GM12878 (cell line): ENCODE measurements at regions not wholly inside any gene's neighbourhood (a gene's known extent, or its start where the extent isn't known, plus 50 kb on each side); places are given as distances from the start of the nearest gene placed in this dataset.

ENCODE experiments used
- ATAC-seq: fragments of 200-7000 bp; cut with Tn5 transposase; 3 replicates; pipeline ENCODE4 v1.9.1; 2020; ENCODE audit warnings: mild to moderate bottlenecking, moderate library complexity
- BruUV-seq: library from RNA; stranded (reverse); fragments of 400-500 nt; replicated peaks from 2 replicates; lab custom pipeline; 2021; lab: Mats Ljungman, UMichigan
- CTCF ChIA-PET: fragments of 300-600 bp; sonication (Branson Sonifier 250); formaldehyde crosslinking; extraction: SDS; loops from one replicate; lab custom pipeline; 2021; ENCODE audit warnings: inconsistent platforms; lab: Yijun Ruan, JAX
- POLR2A ChIA-PET: fragments of 350-600 bp; formaldehyde crosslinking; extraction: SDS; loops from one replicate; lab custom pipeline; 2021; ENCODE audit warnings: inconsistent platforms; lab: Charles Lee
- RAD21 ChIA-PET: fragments of 300-600 bp; sonication (Branson Sonifier 250); formaldehyde crosslinking; loops from one replicate; lab custom pipeline; 2023; ENCODE audit warnings: antibody characterized with exemption; ENCODE audit not compliant: unreplicated experiment; lab: Charles Lee
- SMC1A ChIA-PET: fragments of 300-600 bp; sonication (Branson Sonifier 250); formaldehyde crosslinking; loops from one replicate; lab custom pipeline; 2023; ENCODE audit not compliant: unreplicated experiment, uncharacterized antibody; lab: Charles Lee
- DNase-seq: peaks from one replicate; pipeline ENCODE4 v3.0.0-alpha.2; 2011; ENCODE audit warnings: low read depth, low spot score
- FAIRE-seq: peaks from 3 replicates; lab custom pipeline; 2011; peaks lifted over from hg19 to GRCh38; lab: Jason Lieb, UNC
- H2AFZ ChIP-seq: 2 replicates; pipeline ENCODE4 v1.6.0; 2011; ENCODE audit warnings: low read depth, low read length, control low read depth; ENCODE audit not compliant: control insufficient read depth
- H3K27ac ChIP-seq: 2 replicates; pipeline ENCODE4 v1.5.1; 2011; ENCODE audit warnings: control low read depth; ENCODE audit not compliant: control insufficient read depth, insufficient read depth
- H3K27me3 ChIP-seq, 2 experiments: replicated peaks in 1 of 2; 2 replicates each; pipeline versions ENCODE4 v1.6.0 to v1.6.1; 2011; ENCODE audit warnings: low read length in 1 of 2; ENCODE audit not compliant: control insufficient read depth in 2 of 2, insufficient read depth in 2 of 2
- H3K36me3 ChIP-seq, 2 experiments: 2 replicates each; pipeline ENCODE4 v1.5.1; 2011; ENCODE audit warnings: low read length in 1 of 2; ENCODE audit not compliant: control insufficient read depth in 2 of 2, insufficient read depth in 2 of 2
- H3K4me1 ChIP-seq: 2 replicates; pipeline ENCODE4 v1.6.1; 2011; ENCODE audit warnings: mild to moderate bottlenecking, low read length, moderate library complexity, mixed read lengths; ENCODE audit not compliant: control insufficient read depth, insufficient read depth
- H3K4me2 ChIP-seq: 2 replicates; pipeline ENCODE4 v1.6.0; 2011; ENCODE audit warnings: control low read depth; ENCODE audit not compliant: control insufficient read depth, insufficient read depth
- H3K4me3 ChIP-seq: fragments of 200-600 bp; sonication (generic); 2 replicates; pipeline ENCODE4 v1.5.1; 2016
- H3K79me2 ChIP-seq: 2 replicates; pipeline ENCODE4 v1.6.0; 2011; ENCODE audit warnings: low read length; ENCODE audit not compliant: control insufficient read depth, insufficient read depth
- H3K9ac ChIP-seq: 2 replicates; pipeline ENCODE4 v1.8.0; 2011; ENCODE audit warnings: low read length, control low read depth, mixed read lengths; ENCODE audit not compliant: control insufficient read depth, insufficient read depth
- H3K9me3 ChIP-seq: replicated peaks from 3 replicates; pipeline ENCODE4 v1.5.1; 2011; ENCODE audit warnings: mild to moderate bottlenecking, low read length; ENCODE audit not compliant: control insufficient read depth, insufficient read depth
- H4K20me1 ChIP-seq: 2 replicates; pipeline ENCODE4 v1.6.0; 2011; ENCODE audit not compliant: control insufficient read depth, insufficient read depth
- ATF7 ChIP-seq: fragments of 450-650 bp; IDR thresholded peaks from 2 replicates; pipeline ENCODE4 v1.6.1; 2016; ENCODE audit warnings: low read depth, mild to moderate bottlenecking
- BRCA1 ChIP-seq: IDR thresholded peaks from 2 replicates; pipeline ENCODE4 v1.6.1; 2011; ENCODE audit warnings: low read depth, low read length, improper control_type of control experiment
- CBX3 ChIP-seq: fragments of 200-600 bp; sonication (generic); IDR thresholded peaks from 2 replicates; pipeline ENCODE4 v1.6.1; 2016; ENCODE audit warnings: low read depth, borderline replicate concordance
- CBX5 ChIP-seq: sonication (generic); IDR thresholded peaks from 2 replicates; pipeline ENCODE4 v1.6.1; 2016; ENCODE audit warnings: low read depth, moderate library complexity, mild to moderate bottlenecking, inconsistent platforms
- CEBPB ChIP-seq, 2 experiments: fragments of 150-350 bp in 1 of 2; IDR thresholded peaks; 2 replicates each; pipeline ENCODE4 v1.6.1; 2012 to 2014; ENCODE audit warnings: low read depth in 2 of 2, low read length in 2 of 2, borderline replicate concordance in 1 of 2, inconsistent platforms in 1 of 2
- ELK1 ChIP-seq: IDR thresholded peaks from 2 replicates; pipeline ENCODE4 v1.6.1; 2012; ENCODE audit warnings: low read depth, low read length, improper control_type of control experiment
- FOS ChIP-seq: IDR thresholded peaks from 3 replicates; pipeline ENCODE4 v1.6.1; 2011; ENCODE audit warnings: borderline replicate concordance; ENCODE audit not compliant: insufficient read length; ENCODE audit errors: extremely low read depth
- IRF5 ChIP-seq: fragments of 450-650 bp; IDR thresholded peaks from 2 replicates; pipeline ENCODE4 v1.6.1; 2017; ENCODE audit warnings: borderline replicate concordance
- MLLT1 ChIP-seq: fragments of 450-650 bp; IDR thresholded peaks from 2 replicates; pipeline ENCODE4 v1.6.1; 2016; ENCODE audit warnings: mild to moderate bottlenecking
- NFIC ChIP-seq: IDR thresholded peaks from 2 replicates; pipeline ENCODE4 v1.6.1; 2012; ENCODE audit warnings: low read depth, mild to moderate bottlenecking, inconsistent platforms, low read length, moderate library complexity
- NR2C1 ChIP-seq: fragments of 450-650 bp; IDR thresholded peaks from 2 replicates; pipeline ENCODE4 v1.6.1; 2017; ENCODE audit warnings: antibody characterized with exemption, mild to moderate bottlenecking, moderate library complexity
- PAX5 ChIP-seq: IDR thresholded peaks from 2 replicates; pipeline ENCODE4 v1.6.1; 2011; ENCODE audit warnings: low read depth, low read length, borderline replicate concordance
- PAX8 ChIP-seq: fragments of 450-650 bp; IDR thresholded peaks from 2 replicates; pipeline ENCODE4 v1.6.1; 2017; ENCODE audit warnings: mild to moderate bottlenecking, moderate library complexity
- RBBP5 ChIP-seq: fragments of 200-600 bp; sonication (generic); conservative IDR thresholded peaks from 2 replicates; pipeline ENCODE4 v1.6.1; 2016
- RCOR1 ChIP-seq: conservative IDR thresholded peaks from 2 replicates; pipeline ENCODE4 v1.6.1; 2012; ENCODE audit warnings: low read depth, low read length, improper control_type of control experiment
- ZBTB33 ChIP-seq: fragments of 450-650 bp; IDR thresholded peaks from 2 replicates; pipeline ENCODE4 v1.6.1; 2017; ENCODE audit warnings: mild to moderate bottlenecking
- ZNF217 ChIP-seq: fragments of 450-650 bp; IDR thresholded peaks from 2 replicates; pipeline ENCODE4 v1.6.1; 2017; ENCODE audit warnings: antibody characterized with exemption, mild to moderate bottlenecking
- ZNF274 ChIP-seq: IDR thresholded peaks from one replicate; pipeline ENCODE4 v1.8.0; 2011; ENCODE audit not compliant: insufficient read length, insufficient read depth
- WGBS: methylation state at CpG from one replicate; pipeline ENCODE4 v1.1.6; 2016; ENCODE audit warnings: low lambda C conversion rate; ENCODE audit not compliant: insufficient replicate concordance, insufficient coverage; ENCODE audit errors: missing lambda C conversion rate; 5-methylcytosine and 5-hydroxymethylcytosine counted together
- in situ Hi-C: fragments of 300-500 bp; cut with MboI; formaldehyde crosslinking; loops from 9 replicates; pipeline ENCODE4 v1.14.3; 2018; ENCODE audit warnings: mixed read lengths
- intact Hi-C: fragments of 100-400 bp; cut with micrococcal nuclease; formaldehyde crosslinking; loops from one replicate; pipeline ENCODE4 v1.14.2; 2022; ENCODE audit not compliant: unreplicated experiment

GRCh38 chr16:85536411-85537330 lies 76.5 kb upstream of the GSE1 start (continued):
- TF ChIP-seq CBX3 (no peak), NFIC (no peak)

GRCh38 chr16:85537331-85537788 lies 75.8 kb upstream of the GSE1 start:
- 58% methylated on average over 16 of the region's 16 CpGs for WGBS
- peaks cover 3% of the 10 kb centered on the region; the same call in 1 of the 3 replicates for H3K9me3 ChIP-seq
- H3K36me3 ChIP-seq: no peaks in the 10 kb centered on the region
- H3K4me3 ChIP-seq: no peak overlapping the region
- no peaks in the 10 kb centered on the region; a peak in 1 of 4 replicates for H3K27me3 ChIP-seq
- CTCF ChIA-PET: no interaction called here
- DNase-seq: no peak
- H2AFZ ChIP-seq: no peak overlapping the region
- no peak overlapping the region for H3K27ac ChIP-seq
- ATAC-seq: no peak
- in situ Hi-C loops (no loop called here), intact Hi-C loops (no loop called here)
- no peaks in the 10 kb centered on the region for H3K4me1 ChIP-seq
- H4K20me1 ChIP-seq: no peaks in the 10 kb centered on the region
- SMC1A ChIA-PET: no interaction called here
- no peak overlapping the region for H3K4me2 ChIP-seq
- no TSS peak for BruUV-seq
- H3K9ac ChIP-seq: no peak overlapping the region
- RAD21 ChIA-PET: no interaction called here
- no peaks in the 10 kb centered on the region for H3K79me2 ChIP-seq
- POLR2A ChIA-PET: no interaction called here
- no peak for FAIRE-seq
- TF ChIP-seq ZNF274: no peak
- TF ChIP-seq CBX5: no peak
- no peak for TF ChIP-seq RBBP5
- no peak for TF ChIP-seq MLLT1
- TF ChIP-seq NR2C1: no peak
- no peak for TF ChIP-seq ZBTB33
- no peak for TF ChIP-seq FOS
- no peak for TF ChIP-seq BRCA1
- no peak for TF ChIP-seq IRF5
- no peak for TF ChIP-seq PAX5
- no peak for TF ChIP-seq ATF7
- TF ChIP-seq ZNF217: no peak
- TF ChIP-seq RCOR1: no peak
- TF ChIP-seq ELK1: no peak
- TF ChIP-seq PAX8: no peak
- TF ChIP-seq CEBPB (IDR thresholded peaks at IDR 0.05; ENCODE audit: borderline replicate concordance in 1 of 2, low read depth in 2 of 2, low read length in 2 of 2): no peak
